GM12878 (cell line): ENCODE measurements at regions not wholly inside any gene's neighbourhood (a gene's known extent, or its start where the extent isn't known, plus 50 kb on each side); places are given as distances from the start of the nearest gene placed in this dataset.

Experiments
- ATAC-seq: fragments of 200-7000 bp; cut with Tn5 transposase; 3 replicates; pipeline ENCODE4 v1.9.1; 2020; ENCODE audit warnings: mild to moderate bottlenecking, moderate library complexity
- BruUV-seq: library from RNA; stranded (reverse); fragments of 400-500 nt; replicated peaks from 2 replicates; lab custom pipeline; 2021; lab: Mats Ljungman, UMichigan
- CTCF ChIA-PET: fragments of 300-600 bp; sonication (Branson Sonifier 250); formaldehyde crosslinking; extraction: SDS; loops from one replicate; lab custom pipeline; 2021; ENCODE audit warnings: inconsistent platforms; lab: Yijun Ruan, JAX
- POLR2A ChIA-PET: fragments of 350-600 bp; formaldehyde crosslinking; extraction: SDS; loops from one replicate; lab custom pipeline; 2021; ENCODE audit warnings: inconsistent platforms; lab: Charles Lee
- RAD21 ChIA-PET: fragments of 300-600 bp; sonication (Branson Sonifier 250); formaldehyde crosslinking; loops from one replicate; lab custom pipeline; 2023; ENCODE audit warnings: antibody characterized with exemption; ENCODE audit not compliant: unreplicated experiment; lab: Charles Lee
- SMC1A ChIA-PET: fragments of 300-600 bp; sonication (Branson Sonifier 250); formaldehyde crosslinking; loops from one replicate; lab custom pipeline; 2023; ENCODE audit not compliant: unreplicated experiment, uncharacterized antibody; lab: Charles Lee
- DNase-seq: peaks from one replicate; pipeline ENCODE4 v3.0.0-alpha.2; 2011; ENCODE audit warnings: low read depth, low spot score
- FAIRE-seq: peaks from 3 replicates; lab custom pipeline; 2011; peaks lifted over from hg19 to GRCh38; lab: Jason Lieb, UNC
- H2AFZ ChIP-seq: 2 replicates; pipeline ENCODE4 v1.6.0; 2011; ENCODE audit warnings: low read depth, low read length, control low read depth; ENCODE audit not compliant: control insufficient read depth
- H3K27ac ChIP-seq: 2 replicates; pipeline ENCODE4 v1.5.1; 2011; ENCODE audit warnings: control low read depth; ENCODE audit not compliant: control insufficient read depth, insufficient read depth
- H3K27me3 ChIP-seq, 2 experiments: replicated peaks in 1 of 2; 2 replicates each; pipeline versions ENCODE4 v1.6.0 to v1.6.1; 2011; ENCODE audit warnings: low read length in 1 of 2; ENCODE audit not compliant: control insufficient read depth in 2 of 2, insufficient read depth in 2 of 2
- H3K36me3 ChIP-seq, 2 experiments: 2 replicates each; pipeline ENCODE4 v1.5.1; 2011; ENCODE audit warnings: low read length in 1 of 2; ENCODE audit not compliant: control insufficient read depth in 2 of 2, insufficient read depth in 2 of 2
- H3K4me1 ChIP-seq: 2 replicates; pipeline ENCODE4 v1.6.1; 2011; ENCODE audit warnings: mild to moderate bottlenecking, low read length, moderate library complexity, mixed read lengths; ENCODE audit not compliant: control insufficient read depth, insufficient read depth
- H3K4me2 ChIP-seq: 2 replicates; pipeline ENCODE4 v1.6.0; 2011; ENCODE audit warnings: control low read depth; ENCODE audit not compliant: control insufficient read depth, insufficient read depth
- H3K4me3 ChIP-seq: fragments of 200-600 bp; sonication (generic); 2 replicates; pipeline ENCODE4 v1.5.1; 2016
- H3K79me2 ChIP-seq: 2 replicates; pipeline ENCODE4 v1.6.0; 2011; ENCODE audit warnings: low read length; ENCODE audit not compliant: control insufficient read depth, insufficient read depth
- H3K9ac ChIP-seq: 2 replicates; pipeline ENCODE4 v1.8.0; 2011; ENCODE audit warnings: low read length, control low read depth, mixed read lengths; ENCODE audit not compliant: control insufficient read depth, insufficient read depth
- H3K9me3 ChIP-seq: replicated peaks from 3 replicates; pipeline ENCODE4 v1.5.1; 2011; ENCODE audit warnings: mild to moderate bottlenecking, low read length; ENCODE audit not compliant: control insufficient read depth, insufficient read depth
- H4K20me1 ChIP-seq: 2 replicates; pipeline ENCODE4 v1.6.0; 2011; ENCODE audit not compliant: control insufficient read depth, insufficient read depth
- BHLHE40 ChIP-seq, 2 experiments: fragments of 450-650 bp in 1 of 2; IDR thresholded peaks; 2 replicates each; pipeline ENCODE4 v1.6.1; 2011 to 2017; ENCODE audit warnings: low read depth in 2 of 2, borderline replicate concordance in 1 of 2, improper control_type of control experiment in 1 of 2, low read length in 1 of 2, mild to moderate bottlenecking in 1 of 2
- CHD2 ChIP-seq: IDR thresholded peaks from 2 replicates; pipeline ENCODE4 v1.6.1; 2011; ENCODE audit warnings: low read depth, low read length, improper control_type of control experiment, borderline replicate concordance
- DPF2 ChIP-seq: fragments of 450-650 bp; IDR thresholded peaks from 2 replicates; pipeline ENCODE4 v1.6.1; 2017; ENCODE audit warnings: mild to moderate bottlenecking
- MEF2A ChIP-seq: IDR thresholded peaks from 2 replicates; pipeline ENCODE4 v1.6.1; 2011; ENCODE audit warnings: low read depth, mild to moderate bottlenecking, low read length, moderate library complexity; ENCODE audit not compliant: insufficient read depth
- NRF1 ChIP-seq: conservative IDR thresholded peaks from 2 replicates; pipeline ENCODE4 v1.6.1; 2011; ENCODE audit warnings: mild to moderate bottlenecking, low read depth, low read length, improper control_type of control experiment
- PAX5 ChIP-seq: IDR thresholded peaks from 2 replicates; pipeline ENCODE4 v1.6.1; 2011; ENCODE audit warnings: low read depth, low read length, borderline replicate concordance
- POLR2AphosphoS5 ChIP-seq: IDR thresholded peaks from 2 replicates; pipeline ENCODE4 v1.6.1; 2011; ENCODE audit warnings: mild to moderate bottlenecking, low read length, inconsistent platforms
- SMC3 ChIP-seq: IDR thresholded peaks from 2 replicates; pipeline ENCODE4 v1.6.1; 2011; ENCODE audit warnings: low read length, improper control_type of control experiment, borderline replicate concordance
- SPI1 ChIP-seq: IDR thresholded peaks from 2 replicates; pipeline ENCODE4 v1.6.1; 2011; ENCODE audit warnings: low read depth, mild to moderate bottlenecking, low read length, moderate library complexity, borderline replicate concordance; ENCODE audit not compliant: insufficient read depth
- SRF ChIP-seq, 2 experiments: IDR thresholded peaks; 2 replicates each; pipeline ENCODE4 v1.6.1; 2011; ENCODE audit warnings: low read depth in 2 of 2, low read length in 2 of 2, mild to moderate bottlenecking in 1 of 2, moderate library complexity in 1 of 2
- YY1 ChIP-seq: IDR thresholded peaks from 2 replicates; pipeline ENCODE4 v1.6.1; 2011; ENCODE audit warnings: low read depth, mild to moderate bottlenecking, low read length
- WGBS: methylation state at CpG from one replicate; pipeline ENCODE4 v1.1.6; 2016; ENCODE audit warnings: low lambda C conversion rate; ENCODE audit not compliant: insufficient replicate concordance, insufficient coverage; ENCODE audit errors: missing lambda C conversion rate; 5-methylcytosine and 5-hydroxymethylcytosine counted together
- in situ Hi-C: fragments of 300-500 bp; cut with MboI; formaldehyde crosslinking; loops from 9 replicates; pipeline ENCODE4 v1.14.3; 2018; ENCODE audit warnings: mixed read lengths
- intact Hi-C: fragments of 100-400 bp; cut with micrococcal nuclease; formaldehyde crosslinking; loops from one replicate; pipeline ENCODE4 v1.14.2; 2022; ENCODE audit not compliant: unreplicated experiment
- TF ChIP-seq, protein P1 (sequence below): IDR thresholded peaks from 2 replicates; pipeline ENCODE4 v1.6.1; 2012; ENCODE audit warnings: low read depth, low read length, improper control_type of control experiment
- TF ChIP-seq, protein P2 (sequence below): fragments of 450-650 bp; IDR thresholded peaks from 2 replicates; pipeline ENCODE4 v1.6.1; 2017; ENCODE audit warnings: borderline replicate concordance
- TF ChIP-seq, protein P3 (sequence below): fragments of 450-650 bp; IDR thresholded peaks from 2 replicates; pipeline ENCODE4 v1.6.1; 2018; ENCODE audit warnings: borderline replicate concordance, mild to moderate bottlenecking; ENCODE audit not compliant: partially characterized antibody

DNA sequence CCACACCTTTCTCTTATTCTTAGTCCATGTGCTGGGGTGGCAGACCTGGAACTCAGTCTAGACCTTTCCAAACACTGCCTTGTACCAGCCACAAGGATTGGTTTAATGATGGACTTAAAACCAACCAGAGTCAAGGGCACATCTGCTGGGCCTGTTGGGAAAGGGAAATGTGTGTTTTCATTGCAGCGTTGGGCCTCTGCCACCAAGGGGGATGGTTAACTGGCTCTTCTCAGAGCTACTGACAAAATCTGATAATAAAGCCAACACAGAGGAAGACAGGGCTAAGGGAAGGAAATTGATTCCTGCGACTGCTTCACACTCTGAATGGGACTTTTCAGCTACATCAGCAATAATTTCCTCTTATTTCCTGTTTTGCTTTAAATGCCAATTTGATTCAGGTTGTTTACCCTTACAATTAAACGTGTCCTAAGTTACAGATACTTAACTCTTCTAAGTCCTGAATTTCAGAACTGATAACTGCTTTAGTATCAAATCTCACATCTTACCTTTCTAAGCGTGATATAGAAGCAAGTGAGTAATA lies 68.4 kb upstream of the MALRD1 start (continued):
- TF ChIP-seq, protein P1, sequence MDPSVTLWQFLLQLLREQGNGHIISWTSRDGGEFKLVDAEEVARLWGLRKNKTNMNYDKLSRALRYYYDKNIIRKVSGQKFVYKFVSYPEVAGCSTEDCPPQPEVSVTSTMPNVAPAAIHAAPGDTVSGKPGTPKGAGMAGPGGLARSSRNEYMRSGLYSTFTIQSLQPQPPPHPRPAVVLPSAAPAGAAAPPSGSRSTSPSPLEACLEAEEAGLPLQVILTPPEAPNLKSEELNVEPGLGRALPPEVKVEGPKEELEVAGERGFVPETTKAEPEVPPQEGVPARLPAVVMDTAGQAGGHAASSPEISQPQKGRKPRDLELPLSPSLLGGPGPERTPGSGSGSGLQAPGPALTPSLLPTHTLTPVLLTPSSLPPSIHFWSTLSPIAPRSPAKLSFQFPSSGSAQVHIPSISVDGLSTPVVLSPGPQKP, result no peak
- TF ChIP-seq POLR2AphosphoS5, result no peak
- TF ChIP-seq, protein P2, sequence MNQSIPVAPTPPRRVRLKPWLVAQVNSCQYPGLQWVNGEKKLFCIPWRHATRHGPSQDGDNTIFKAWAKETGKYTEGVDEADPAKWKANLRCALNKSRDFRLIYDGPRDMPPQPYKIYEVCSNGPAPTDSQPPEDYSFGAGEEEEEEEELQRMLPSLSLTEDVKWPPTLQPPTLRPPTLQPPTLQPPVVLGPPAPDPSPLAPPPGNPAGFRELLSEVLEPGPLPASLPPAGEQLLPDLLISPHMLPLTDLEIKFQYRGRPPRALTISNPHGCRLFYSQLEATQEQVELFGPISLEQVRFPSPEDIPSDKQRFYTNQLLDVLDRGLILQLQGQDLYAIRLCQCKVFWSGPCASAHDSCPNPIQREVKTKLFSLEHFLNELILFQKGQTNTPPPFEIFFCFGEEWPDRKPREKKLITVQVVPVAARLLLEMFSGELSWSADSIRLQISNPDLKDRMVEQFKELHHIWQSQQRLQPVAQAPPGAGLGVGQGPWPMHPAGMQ, result no peak
- no peak for TF ChIP-seq SPI1
- TF ChIP-seq, all 136 proteins: peak for 0

DNA sequence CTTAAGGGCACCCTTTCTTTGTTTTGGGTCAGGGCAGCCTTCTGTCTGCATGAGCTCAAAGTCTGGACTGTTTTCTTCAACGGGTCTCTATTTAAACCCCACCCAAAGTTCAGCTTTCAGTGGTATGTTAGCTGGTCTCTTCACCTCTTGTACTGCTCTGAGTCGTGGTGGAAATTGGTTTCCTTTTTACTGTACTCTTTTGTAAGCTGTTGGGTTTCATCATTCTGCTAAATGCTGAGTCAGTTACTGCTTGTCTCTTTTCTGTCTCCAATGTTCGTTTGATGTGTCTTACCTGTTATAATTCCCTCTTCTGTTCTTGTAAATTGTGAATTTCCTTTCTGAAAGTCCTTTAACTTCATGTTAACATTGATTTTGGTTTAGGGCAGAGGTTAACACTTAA lies 64.1 kb upstream of the MALRD1 start:
- no TSS peak for BruUV-seq
- POLR2A ChIA-PET, result no interaction called here
- peak; percentile 64 for ATAC-seq

More for the DNA sequence above, 64.1 kb upstream of the MALRD1 start:
- H3K36me3 ChIP-seq, result no peaks in the 10 kb centered on the region
- FAIRE-seq, result no peak
- intact Hi-C loops, result no loop called here
- no peaks in the 10 kb centered on the region; the same call in 2 of the 3 replicates for H3K9me3 ChIP-seq
- H3K27me3 ChIP-seq, result no peaks in the 10 kb centered on the region
- RAD21 ChIA-PET, result no interaction called here
- TF ChIP-seq MEF2A, result no peak
- no peak for TF ChIP-seq CHD2
- TF ChIP-seq DPF2, result no peak
- TF ChIP-seq, protein P3, sequence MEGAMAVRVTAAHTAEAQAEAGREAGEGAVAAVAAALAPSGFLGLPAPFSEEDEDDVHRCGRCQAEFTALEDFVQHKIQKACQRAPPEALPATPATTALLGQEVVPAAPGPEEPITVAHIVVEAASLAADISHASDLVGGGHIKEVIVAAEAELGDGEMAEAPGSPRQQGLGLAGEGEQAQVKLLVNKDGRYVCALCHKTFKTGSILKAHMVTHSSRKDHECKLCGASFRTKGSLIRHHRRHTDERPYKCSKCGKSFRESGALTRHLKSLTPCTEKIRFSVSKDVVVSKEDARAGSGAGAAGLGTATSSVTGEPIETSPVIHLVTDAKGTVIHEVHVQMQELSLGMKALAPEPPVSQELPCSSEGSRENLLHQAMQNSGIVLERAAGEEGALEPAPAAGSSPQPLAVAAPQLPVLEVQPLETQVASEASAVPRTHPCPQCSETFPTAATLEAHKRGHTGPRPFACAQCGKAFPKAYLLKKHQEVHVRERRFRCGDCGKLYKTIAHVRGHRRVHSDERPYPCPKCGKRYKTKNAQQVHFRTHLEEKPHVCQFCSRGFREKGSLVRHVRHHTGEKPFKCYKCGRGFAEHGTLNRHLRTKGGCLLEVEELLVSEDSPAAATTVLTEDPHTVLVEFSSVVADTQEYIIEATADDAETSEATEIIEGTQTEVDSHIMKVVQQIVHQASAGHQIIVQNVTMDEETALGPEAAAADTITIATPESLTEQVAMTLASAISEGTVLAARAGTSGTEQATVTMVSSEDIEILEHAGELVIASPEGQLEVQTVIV, result no peak
- TF ChIP-seq NRF1, result no peak
- no peak for TF ChIP-seq YY1
- TF ChIP-seq PAX5, result no peak
- no peak for TF ChIP-seq BHLHE40 (IDR thresholded peaks at IDR 0.05; ENCODE audit: borderline replicate concordance in 1 of 2, low read depth in 2 of 2, low read length in 1 of 2)
- TF ChIP-seq SRF (IDR thresholded peaks at IDR 0.05; ENCODE audit: low read depth in 2 of 2, low read length in 2 of 2), result no peak
- no peak for TF ChIP-seq SMC3
- H3K4me3 ChIP-seq, result no peak overlapping the region
- no peak overlapping the region for H2AFZ ChIP-seq
- DNase-seq, result no peak
- no peaks in the 10 kb centered on the region for H3K79me2 ChIP-seq
- WGBS, result 0% methylated on average over 3 of the region's 3 CpGs
- H3K4me2 ChIP-seq, result no peak overlapping the region
- H4K20me1 ChIP-seq, result no peaks in the 10 kb centered on the region
- no peak overlapping the region for H3K9ac ChIP-seq
- SMC1A ChIA-PET, result interaction anchor here (0.8 to 1.5 kb wide), 5 partner anchors 15 to 266 kb away, joined by 3 to 4 read pairs (median 3); no protein-coding TSS in a partner anchor
- in situ Hi-C loops, result no loop called here
- CTCF ChIA-PET, result interaction anchor here (0.7 to 0.9 kb wide), 2 partner anchors 18 to 77 kb away, joined by 3 read pairs; no protein-coding TSS in a partner anchor
- no peaks in the 10 kb centered on the region for H3K4me1 ChIP-seq
- H3K27ac ChIP-seq, result no peak overlapping the region
